ENCODE measurements at regions not wholly inside any gene's neighbourhood (a gene's known extent, or its start where the extent isn't known, plus 50 kb on each side); places are given as distances from the start of the nearest gene placed in this dataset.

DNA sequence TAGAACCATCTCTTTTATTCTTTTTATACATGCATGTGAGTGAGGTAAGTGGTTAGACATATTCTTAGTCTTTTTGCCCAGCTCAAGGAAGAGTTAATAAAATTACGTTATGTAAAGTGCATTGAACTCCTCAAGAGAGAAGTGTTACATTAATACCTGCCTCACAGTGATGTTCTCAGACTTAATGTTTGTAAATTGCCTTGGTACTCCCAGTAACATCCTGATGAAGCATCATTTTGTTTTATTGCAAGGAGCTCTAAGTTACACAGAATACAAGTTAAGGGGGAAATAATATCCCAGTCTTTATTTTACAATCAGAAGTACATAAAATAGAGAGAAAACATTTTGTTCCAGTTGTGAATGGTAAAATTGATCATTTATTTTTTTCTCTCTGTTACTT lies 89.5 kb upstream of the ARRDC3 start:
- TF ChIP-seq, protein P1, sequence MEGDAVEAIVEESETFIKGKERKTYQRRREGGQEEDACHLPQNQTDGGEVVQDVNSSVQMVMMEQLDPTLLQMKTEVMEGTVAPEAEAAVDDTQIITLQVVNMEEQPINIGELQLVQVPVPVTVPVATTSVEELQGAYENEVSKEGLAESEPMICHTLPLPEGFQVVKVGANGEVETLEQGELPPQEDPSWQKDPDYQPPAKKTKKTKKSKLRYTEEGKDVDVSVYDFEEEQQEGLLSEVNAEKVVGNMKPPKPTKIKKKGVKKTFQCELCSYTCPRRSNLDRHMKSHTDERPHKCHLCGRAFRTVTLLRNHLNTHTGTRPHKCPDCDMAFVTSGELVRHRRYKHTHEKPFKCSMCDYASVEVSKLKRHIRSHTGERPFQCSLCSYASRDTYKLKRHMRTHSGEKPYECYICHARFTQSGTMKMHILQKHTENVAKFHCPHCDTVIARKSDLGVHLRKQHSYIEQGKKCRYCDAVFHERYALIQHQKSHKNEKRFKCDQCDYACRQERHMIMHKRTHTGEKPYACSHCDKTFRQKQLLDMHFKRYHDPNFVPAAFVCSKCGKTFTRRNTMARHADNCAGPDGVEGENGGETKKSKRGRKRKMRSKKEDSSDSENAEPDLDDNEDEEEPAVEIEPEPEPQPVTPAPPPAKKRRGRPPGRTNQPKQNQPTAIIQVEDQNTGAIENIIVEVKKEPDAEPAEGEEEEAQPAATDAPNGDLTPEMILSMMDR (IDR thresholded peaks at IDR 0.05), result no peak
- no peak for TF ChIP-seq ZFX (IDR thresholded peaks at IDR 0.05; ENCODE audit: borderline replicate concordance)
